WTC11 (cell line): ENCODE measurements at regions not wholly inside any gene's neighbourhood (a gene's known extent, or its start where the extent isn't known, plus 50 kb on each side); places are given as distances from the start of the nearest gene placed in this dataset.

Source experiments
- ATAC-seq: fragments of 200-7000 bp; cut with Tn5 transposase; 2 replicates; pipeline ENCODE4 v1.10.0; 2021; ENCODE audit warnings: mild to moderate bottlenecking, moderate library complexity
- CTCF ChIA-PET: fragments of 300-600 bp; sonication (Branson Sonifier 250); formaldehyde crosslinking; loops from one replicate; lab custom pipeline; 2021; ENCODE audit warnings: antibody characterized with exemption; lab: Charles Lee
- POLR2A ChIA-PET: fragments of 350-600 bp; sonication (Branson Sonifier 250); formaldehyde crosslinking; loops from one replicate; lab custom pipeline; 2021; ENCODE audit warnings: antibody characterized with exemption; lab: Charles Lee
- DNase-seq: peaks from one replicate; pipeline ENCODE4 v3.0.0; 2021; ENCODE audit warnings: low spot score
- H3K27ac Mint-ChIP-seq: 2 replicates; pipeline ENCODE4 v1.8.0; 2021; ENCODE audit warnings: mixed read lengths
- H3K27me3 Mint-ChIP-seq: 2 replicates; pipeline ENCODE4 v1.8.0; 2021; ENCODE audit warnings: low read depth, mild to moderate bottlenecking, moderate library complexity, mixed read lengths
- H3K36me3 Mint-ChIP-seq: 2 replicates; pipeline ENCODE4 v1.8.0; 2021; ENCODE audit warnings: mixed read lengths
- H3K4me1 Mint-ChIP-seq: 2 replicates; pipeline ENCODE4 v1.8.0; 2022; ENCODE audit warnings: mixed read lengths
- H3K4me3 Mint-ChIP-seq: 2 replicates; pipeline ENCODE4 v1.8.0; 2021; ENCODE audit warnings: mild to moderate bottlenecking, moderate library complexity, mixed read lengths
- H3K9me3 Mint-ChIP-seq: 2 replicates; pipeline ENCODE4 v1.8.0; 2021; ENCODE audit warnings: mixed read lengths
- ARID4B ChIP-seq: sonication (generic); formaldehyde crosslinking; IDR thresholded peaks from 2 replicates; pipeline ENCODE4 v1.8.0; 2023; ENCODE audit warnings: missing genetic modification reagents, mild to moderate bottlenecking, borderline replicate concordance
- ATF6 ChIP-seq: sonication (generic); formaldehyde crosslinking; IDR thresholded peaks from 2 replicates; pipeline ENCODE4 v1.8.1; 2023; ENCODE audit warnings: mild to moderate bottlenecking, missing genetic modification reagents
- CBFB ChIP-seq: sonication (generic); formaldehyde crosslinking; IDR thresholded peaks from 2 replicates; pipeline ENCODE4 v1.8.1; 2022; ENCODE audit warnings: mild to moderate bottlenecking, low read depth, missing genetic modification reagents
- CREM ChIP-seq: sonication (generic); formaldehyde crosslinking; IDR thresholded peaks from 2 replicates; pipeline ENCODE4 v1.8.1; 2022; ENCODE audit warnings: mild to moderate bottlenecking, missing genetic modification reagents, moderate library complexity
- ESRRA ChIP-seq: sonication (generic); formaldehyde crosslinking; IDR thresholded peaks from 2 replicates; pipeline ENCODE4 v1.8.1; 2022; ENCODE audit warnings: mild to moderate bottlenecking, missing genetic modification reagents, borderline replicate concordance
- GRHL2 ChIP-seq: fragments of 250-450 bp; sonication (Bioruptor Pico); IDR thresholded peaks from 2 replicates; pipeline ENCODE4 v1.8.0; 2022; ENCODE audit warnings: mild to moderate bottlenecking, moderate library complexity; ENCODE audit not compliant: insufficient replicate concordance, severe bottlenecking
- HMGXB4 ChIP-seq: sonication (generic); formaldehyde crosslinking; IDR thresholded peaks from 2 replicates; pipeline ENCODE4 v1.8.1; 2023; ENCODE audit warnings: mild to moderate bottlenecking, moderate library complexity, missing genetic modification reagents
- JAZF1 ChIP-seq: fragments of 250-450 bp; sonication (Bioruptor Pico); IDR thresholded peaks from 2 replicates; pipeline ENCODE4 v1.9.0; 2021; ENCODE audit warnings: moderate library complexity, mild to moderate bottlenecking, inconsistent platforms
- NFATC4 ChIP-seq: fragments of 250-450 bp; sonication (Bioruptor Pico); IDR thresholded peaks from 2 replicates; pipeline ENCODE4 v1.9.0; 2021; ENCODE audit warnings: mild to moderate bottlenecking
- PRRX2 ChIP-seq: fragments of 250-450 bp; sonication (Bioruptor Pico); IDR thresholded peaks from 2 replicates; pipeline ENCODE4 v1.8.0; 2021; ENCODE audit warnings: mild to moderate bottlenecking
- SOX15 ChIP-seq: fragments of 250-450 bp; sonication (Bioruptor Pico); IDR thresholded peaks from 2 replicates; pipeline ENCODE4 v1.9.0; 2021; ENCODE audit warnings: mild to moderate bottlenecking
- ZNF138 ChIP-seq: sonication (generic); formaldehyde crosslinking; conservative IDR thresholded peaks from 2 replicates; pipeline ENCODE4 v1.8.1; 2022; ENCODE audit warnings: mild to moderate bottlenecking, moderate library complexity, missing genetic modification reagents
- ZNF219 ChIP-seq: sonication (generic); formaldehyde crosslinking; IDR thresholded peaks from 2 replicates; pipeline ENCODE4 v1.8.0; 2023; ENCODE audit warnings: missing genetic modification reagents, mild to moderate bottlenecking, borderline replicate concordance
- ZNF416 ChIP-seq: fragments of 250-450 bp; sonication (Bioruptor Pico); IDR thresholded peaks from 2 replicates; pipeline ENCODE4 v1.9.0; 2021; ENCODE audit warnings: mild to moderate bottlenecking, inconsistent platforms
- ZNF423 ChIP-seq: fragments of 250-450 bp; sonication (Bioruptor Pico); IDR thresholded peaks from 2 replicates; pipeline ENCODE4 v2.1.2; 2022; ENCODE audit warnings: mild to moderate bottlenecking, moderate library complexity
- ZNF425 ChIP-seq: fragments of 250-450 bp; sonication (Bioruptor Pico); conservative IDR thresholded peaks from 2 replicates; pipeline ENCODE4 v1.9.0; 2021; ENCODE audit warnings: mild to moderate bottlenecking
- ZNF532 ChIP-seq: fragments of 250-450 bp; sonication (Bioruptor Pico); IDR thresholded peaks from 2 replicates; pipeline ENCODE4 v1.9.0; 2021; ENCODE audit warnings: mild to moderate bottlenecking, borderline replicate concordance

GRCh38 chr5:68647743-68648142 lies 432.2 kb downstream of the PIK3R1 start:
- DNase-seq (no peak), ATAC-seq (no peak)
- TF ChIP-seq JAZF1 (CRISPR knock-in tag) (no peak), ZNF425 (CRISPR knock-in tag) (no peak), ATF6 (CRISPR knock-in tag) (no peak), PRRX2 (CRISPR knock-in tag) (no peak), ARID4B (no peak), ZNF219 (no peak), CBFB (CRISPR knock-in tag) (no peak), SOX15 (CRISPR knock-in tag) (no peak), CREM (CRISPR knock-in tag) (no peak), ZNF416 (CRISPR knock-in tag) (no peak), ESRRA (no peak), HMGXB4 (CRISPR knock-in tag) (no peak), ZNF532 (CRISPR knock-in tag) (no peak), ZNF138 (CRISPR knock-in tag) (no peak), ZNF423 (no peak), NFATC4 (CRISPR knock-in tag) (no peak), GRHL2 (CRISPR knock-in tag) (no peak)
- Mint-ChIP-seq H3K9me3 (no peaks in the 10 kb centered on the region), H3K4me3 (no peak overlapping the region), H3K27me3 (peaks cover 6% of the 10 kb centered on the region), H3K36me3 (no peaks in the 10 kb centered on the region), H3K27ac (no peak overlapping the region), H3K4me1 (peaks cover 30% of the 10 kb centered on the region)
- ChIA-PET CTCF (no interaction called here), POLR2A (no interaction called here)
